H1 (cell line): ENCODE measurements at regions not wholly inside any gene's neighbourhood (a gene's known extent, or its start where the extent isn't known, plus 50 kb on each side); places are given as distances from the start of the nearest gene placed in this dataset.

Experiments used
- CHD7 ChIP-seq: fragments of 300-600 bp; sonication (generic); IDR thresholded peaks from 2 replicates; pipeline ENCODE4 v1.7.1; 2012; ENCODE audit warnings: low read length, moderate library complexity, mild to moderate bottlenecking, inconsistent platforms; ENCODE audit not compliant: insufficient replicate concordance
- HDAC6 ChIP-seq: IDR thresholded peaks from one replicate; pipeline ENCODE4 v1.7.1; 2012; ENCODE audit warnings: low read depth, mild to moderate bottlenecking, inconsistent platforms, low read length, moderate library complexity
- POU5F1 ChIP-seq: IDR thresholded peaks from 2 replicates; pipeline ENCODE4 v1.6.1; 2011; ENCODE audit warnings: low read depth, mild to moderate bottlenecking, low read length, moderate library complexity
- RFX5 ChIP-seq: IDR thresholded peaks from 2 replicates; pipeline ENCODE4 v1.6.1; 2011; ENCODE audit warnings: low read depth, low read length, improper control_type of control experiment, borderline replicate concordance
- SAP30 ChIP-seq: fragments of 300-600 bp; sonication (generic); IDR thresholded peaks from 2 replicates; pipeline ENCODE4 v1.7.1; 2012; ENCODE audit warnings: low read length, moderate library complexity, mild to moderate bottlenecking, inconsistent platforms; ENCODE audit not compliant: insufficient read depth, insufficient replicate concordance
- SIN3A ChIP-seq, 2 experiments: IDR thresholded peaks in 1 of 2; conservative IDR thresholded peaks in 1 of 2; 2 replicates each; pipeline ENCODE4 v1.6.1; 2011 to 2012; ENCODE audit warnings: low read length in 2 of 2, improper control_type of control experiment in 1 of 2, low read depth in 1 of 2, mild to moderate bottlenecking in 1 of 2

GRCh38 chr1:29647581-29647980 lies 411.3 kb downstream of the PTPRU start (continued):
- TF ChIP-seq CHD7 (no peak), RFX5 (no peak), HDAC6 (no peak), SIN3A (conservative IDR thresholded peaks at IDR 0.05 in 1 of 2, IDR thresholded peaks at IDR 0.05 in 1 of 2; ENCODE audit: low read depth in 1 of 2, low read length in 2 of 2) (no peak), SAP30 (no peak), POU5F1 (no peak)
- TF ChIP-seq, all 59 proteins: peak for 0
